ENCODE measurements at regions not wholly inside any gene's neighbourhood (a gene's known extent, or its start where the extent isn't known, plus 50 kb on each side); places are given as distances from the start of the nearest gene placed in this dataset.

DNA sequence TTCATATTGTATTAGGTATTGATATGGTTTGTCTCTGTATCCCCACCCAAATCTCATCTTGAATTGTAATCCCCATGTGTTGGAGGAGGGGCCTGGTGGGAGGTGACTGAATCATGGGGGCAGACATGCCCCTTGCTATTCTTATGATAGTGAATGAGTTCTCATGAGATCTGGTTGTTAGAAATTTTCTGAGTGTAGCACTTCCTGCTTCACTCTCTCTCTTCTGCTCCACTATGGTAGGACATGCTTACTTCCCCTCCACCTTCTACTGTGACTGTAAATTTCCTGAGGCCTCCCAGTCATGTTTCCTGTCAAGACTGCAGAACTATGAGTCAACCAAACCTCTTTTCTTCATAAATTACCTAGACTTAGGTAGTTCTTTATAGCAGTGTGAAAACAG lies 187.4 kb upstream of the SLC24A2 start:
- ATAC-seq (no peak), DNase-seq (no peak)
- intact Hi-C loops (cut with DNase I): no loop called here

DNA sequence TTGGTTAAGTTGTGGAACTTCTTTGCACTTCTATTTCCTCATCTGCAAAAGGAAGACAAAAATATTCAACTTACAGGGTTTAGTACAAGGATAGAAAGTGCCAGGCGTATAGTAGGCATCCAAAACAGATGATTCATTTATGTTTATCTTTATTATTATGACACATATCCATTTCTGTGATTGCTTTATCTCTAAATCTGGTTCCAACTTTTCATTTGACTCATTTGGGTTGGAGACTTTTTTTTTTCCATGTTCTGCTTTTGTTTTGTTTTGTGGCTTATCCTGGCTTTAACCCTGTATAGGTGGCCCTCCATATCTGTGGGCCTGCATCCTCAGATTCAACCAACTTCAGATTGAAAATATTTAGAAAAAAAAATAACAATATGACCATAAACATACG lies 186.7 kb upstream of the SLC24A2 start:
- DNase-seq: no peak
- intact Hi-C loops (cut with DNase I): no loop called here
- ATAC-seq: no peak

DNA sequence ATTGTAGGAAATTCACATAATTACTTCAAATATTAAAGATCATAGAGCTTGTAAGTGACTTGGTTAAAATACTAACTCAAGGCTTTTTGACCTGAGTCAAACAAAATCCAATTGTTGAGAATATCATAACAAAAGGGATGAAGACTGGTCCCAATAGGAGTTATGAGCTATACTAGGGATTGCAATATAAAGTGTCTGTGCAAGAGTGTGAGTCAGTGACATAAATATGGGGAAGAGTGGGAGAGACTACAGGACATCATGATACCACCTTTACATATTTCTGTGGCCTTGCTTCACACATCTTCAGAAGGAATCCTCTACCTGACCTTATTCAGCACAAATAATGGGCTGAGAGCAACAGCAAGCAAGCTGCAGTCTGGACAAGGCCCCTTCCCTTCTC lies 180.9 kb upstream of the SLC24A2 start:
- intact Hi-C loops (cut with DNase I): no loop called here
- ATAC-seq: no peak
- no peak for DNase-seq

DNA sequence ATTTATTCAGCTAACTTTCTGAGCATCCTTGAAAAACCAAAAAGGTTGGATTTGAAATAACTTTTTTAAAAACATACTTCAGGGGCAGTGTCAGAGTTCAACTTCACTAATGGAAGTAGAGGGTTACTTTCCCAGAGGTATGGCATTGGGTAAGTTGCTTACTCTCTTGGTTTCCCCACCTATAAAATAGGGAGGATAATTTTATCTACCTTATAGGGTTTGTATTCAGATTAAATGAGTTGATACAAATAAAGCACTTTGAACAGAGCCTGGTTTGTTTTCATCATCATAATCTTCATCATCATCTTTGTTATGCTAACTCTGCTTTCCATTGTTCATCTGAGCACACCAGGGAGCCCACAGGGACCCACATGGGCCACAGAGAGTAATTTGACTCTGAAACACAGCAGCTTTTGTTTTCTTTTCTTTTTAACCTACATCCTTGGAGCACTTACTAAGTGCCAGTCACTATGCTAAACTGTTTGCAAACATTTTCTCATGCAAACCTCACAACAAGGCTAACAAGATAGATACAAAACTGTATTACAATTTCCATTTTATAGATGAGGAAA lies 179.1 kb upstream of the SLC24A2 start:
- no peak for DNase-seq
- no peak for ATAC-seq
- intact Hi-C loops (cut with DNase I): no loop called here

DNA sequence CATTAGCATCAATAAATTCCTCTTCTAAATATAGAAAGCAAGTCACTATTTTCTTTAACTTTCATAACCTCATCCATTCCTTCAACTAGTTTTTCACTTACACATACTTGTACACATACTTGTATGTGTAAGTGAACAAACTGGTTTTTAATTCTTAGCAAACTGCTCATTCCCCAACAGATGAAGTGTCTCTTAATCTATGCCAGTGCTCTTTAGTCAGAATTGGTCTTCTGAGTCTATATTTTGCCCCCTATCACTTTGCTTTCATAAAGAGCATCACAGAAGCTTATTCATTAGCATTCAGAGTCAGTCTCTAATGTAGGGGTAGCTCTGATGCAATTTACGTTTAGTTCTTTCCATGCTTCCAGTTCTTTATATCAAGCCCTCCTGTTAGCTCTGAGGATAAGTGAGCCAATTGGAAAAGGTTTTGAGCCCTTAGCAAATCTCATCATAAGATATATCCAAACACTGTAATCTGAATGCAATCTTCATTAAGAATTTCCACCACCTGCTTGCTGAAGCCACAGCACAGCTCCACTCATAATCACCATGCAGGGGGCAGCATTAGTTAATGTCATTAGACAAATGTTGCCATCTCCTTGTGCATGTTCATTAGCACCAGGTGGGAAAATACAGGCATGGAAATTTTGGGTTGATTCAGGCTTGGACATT lies 178.5 kb upstream of the SLC24A2 start:
- no peak for ATAC-seq
- intact Hi-C loops (cut with DNase I): no loop called here
- DNase-seq: no peak

DNA sequence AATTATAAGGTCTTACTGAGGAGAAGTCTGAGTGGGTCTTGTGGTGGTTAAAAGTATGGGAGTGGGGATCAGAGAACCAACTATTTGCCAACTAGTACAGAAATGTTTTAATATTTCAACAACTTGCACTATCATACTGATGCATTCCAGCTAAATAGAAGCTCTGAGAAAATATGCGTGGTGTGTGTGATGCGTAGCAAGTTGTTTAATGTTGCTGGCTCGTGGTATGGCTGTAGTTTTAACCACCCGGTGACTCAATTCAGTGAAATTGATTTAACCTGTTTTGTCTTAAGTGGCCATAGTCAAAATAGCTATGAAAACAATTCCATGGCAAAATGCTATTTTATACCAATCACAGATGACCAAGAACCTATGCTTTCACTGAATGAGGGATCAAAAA lies 176.5 kb upstream of the SLC24A2 start:
- intact Hi-C loops (cut with DNase I): no loop called here
- no peak for DNase-seq
- ATAC-seq: no peak

DNA sequence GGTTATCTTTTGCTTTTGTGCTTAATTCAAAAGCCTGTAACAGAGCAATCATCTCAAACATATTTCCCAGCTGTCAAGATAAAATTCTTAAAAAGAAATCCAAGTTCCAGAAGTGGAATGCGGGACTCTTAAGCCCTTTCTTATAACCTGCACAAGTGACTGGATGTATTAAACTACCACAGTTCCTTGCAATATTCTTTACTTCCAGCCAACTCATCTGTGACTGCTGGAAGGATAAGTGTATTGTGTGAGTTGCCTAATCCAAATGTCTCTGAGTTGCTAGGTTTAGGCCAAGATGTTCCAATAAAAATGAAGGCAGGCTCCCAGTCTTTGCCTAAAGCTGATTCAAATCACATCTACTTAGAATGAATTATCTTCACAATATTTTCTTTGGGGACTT lies 159.2 kb upstream of the SLC24A2 start:
- peak in 1 of 2 donors; percentile 30 for ATAC-seq
- intact Hi-C loops (cut with DNase I): no loop called here
- DNase-seq: no peak

DNA sequence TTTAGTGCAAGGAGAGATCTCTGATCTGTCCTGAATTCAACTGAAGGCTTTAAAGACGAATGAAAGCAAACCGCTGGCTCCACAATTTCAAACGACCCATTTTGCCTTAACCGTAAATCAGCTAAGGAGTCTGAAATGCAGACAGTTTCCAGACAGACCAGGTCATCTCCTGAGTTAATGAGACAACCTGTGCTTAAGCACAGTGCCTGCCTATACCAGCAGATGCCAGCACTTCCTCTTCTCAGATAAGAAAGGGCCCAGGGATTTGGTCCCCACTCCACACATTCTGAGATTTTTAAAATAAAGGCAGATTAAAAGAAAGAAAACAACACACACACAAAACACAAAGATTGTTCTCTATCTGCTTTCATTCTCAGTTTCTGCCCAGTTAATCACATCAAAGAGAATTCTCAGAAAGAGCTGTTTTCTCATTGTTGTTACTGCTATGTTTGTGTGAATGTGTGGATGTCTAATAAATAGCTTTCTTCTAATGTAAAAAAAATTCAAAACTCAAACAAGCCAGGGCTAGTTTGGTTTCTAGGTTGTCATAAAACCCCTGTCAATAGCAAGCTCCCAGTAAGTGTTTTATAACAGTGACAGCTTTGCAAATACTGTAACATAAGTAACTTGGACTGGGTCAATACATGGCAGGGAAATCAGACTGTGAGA lies 157.7 kb upstream of the SLC24A2 start:
- no peak for ATAC-seq
- no peak for DNase-seq
- intact Hi-C loops (cut with DNase I): no loop called here

DNA sequence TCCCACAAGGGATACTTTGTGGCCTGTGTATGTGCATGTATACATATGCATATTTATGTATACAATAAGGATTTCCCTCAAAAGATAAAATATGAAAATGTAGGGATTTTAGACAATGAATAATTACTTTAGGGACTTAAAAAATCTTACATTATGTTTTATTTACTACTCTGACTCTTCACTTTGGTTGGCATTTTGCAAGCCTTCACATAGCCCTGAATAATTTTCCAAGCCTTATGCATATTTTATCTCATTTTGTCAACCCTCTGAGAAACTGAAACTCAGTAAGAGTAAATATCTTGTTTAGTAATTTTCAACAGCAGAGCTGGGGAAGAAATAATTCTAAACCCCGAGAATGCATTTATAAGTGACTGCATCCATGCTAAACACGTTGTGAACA lies 153.0 kb upstream of the SLC24A2 start:
- ATAC-seq: no peak
- intact Hi-C loops (cut with DNase I): no loop called here

DNA sequence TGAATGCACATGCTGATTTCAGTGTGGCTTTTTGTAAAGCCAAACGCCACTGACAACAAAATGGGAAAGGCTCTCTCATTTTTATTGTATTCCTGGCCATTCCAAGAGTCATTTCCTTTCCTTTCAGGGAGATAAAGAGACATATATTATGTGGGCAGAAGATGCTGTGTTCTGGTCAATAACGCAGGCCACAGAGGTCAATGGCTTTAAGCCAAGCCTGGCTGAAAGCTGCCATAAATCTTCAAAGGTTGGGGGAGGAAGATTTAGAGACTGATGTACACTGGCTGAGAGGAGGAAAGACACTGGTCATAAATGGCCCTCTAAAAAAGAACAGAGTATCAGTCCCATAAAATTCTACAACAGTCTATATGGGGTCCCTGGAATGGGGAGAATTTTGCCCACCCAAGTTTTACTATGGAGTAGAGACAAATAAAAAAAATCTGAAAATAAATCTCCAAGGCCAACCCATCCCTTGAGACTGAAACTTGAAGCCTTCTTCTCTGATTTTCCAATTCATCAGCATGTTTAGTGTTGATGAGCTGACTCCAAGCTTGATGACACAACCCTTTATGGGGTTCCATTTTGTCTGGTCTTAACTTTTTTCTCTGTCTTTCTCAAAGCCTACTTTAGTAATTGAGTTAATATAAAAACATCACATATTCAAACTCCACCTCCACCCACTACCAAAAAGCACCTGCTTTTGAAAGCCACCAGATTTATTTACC lies 152.1 kb upstream of the SLC24A2 start:
- no peak for DNase-seq
- intact Hi-C loops (cut with DNase I): no loop called here
- ATAC-seq: no peak

More for the DNA sequence above, 153.0 kb upstream of the SLC24A2 start:
- no peak for DNase-seq

DNA sequence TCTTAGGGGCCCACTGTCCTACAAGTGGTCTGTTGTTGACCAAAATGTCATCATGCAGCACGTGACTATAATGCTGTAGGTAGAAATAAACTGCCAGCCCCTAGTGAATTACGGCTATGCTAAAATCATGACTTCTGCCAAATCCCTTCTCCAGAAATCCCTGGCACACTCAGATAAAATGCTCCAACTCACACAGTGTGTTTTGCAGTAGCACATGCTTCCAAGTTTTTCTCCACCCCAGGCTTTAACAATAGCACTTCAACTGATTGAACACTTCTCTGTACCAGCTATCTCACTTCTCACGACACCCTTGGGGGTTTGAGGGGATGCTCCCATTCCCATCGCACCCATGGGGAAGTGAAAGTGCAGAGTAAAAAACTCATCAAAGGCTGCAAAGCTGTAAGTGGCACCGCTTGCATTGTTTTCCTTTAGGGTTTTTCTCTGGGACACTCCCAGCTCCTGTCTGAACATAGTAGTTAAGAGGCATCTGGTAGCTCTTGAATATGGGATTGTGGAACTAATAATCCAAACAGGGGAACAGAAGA lies 151.0 kb upstream of the SLC24A2 start:
- DNase-seq (no peak), ATAC-seq (no peak)
- intact Hi-C loops (cut with DNase I): no loop called here

DNA sequence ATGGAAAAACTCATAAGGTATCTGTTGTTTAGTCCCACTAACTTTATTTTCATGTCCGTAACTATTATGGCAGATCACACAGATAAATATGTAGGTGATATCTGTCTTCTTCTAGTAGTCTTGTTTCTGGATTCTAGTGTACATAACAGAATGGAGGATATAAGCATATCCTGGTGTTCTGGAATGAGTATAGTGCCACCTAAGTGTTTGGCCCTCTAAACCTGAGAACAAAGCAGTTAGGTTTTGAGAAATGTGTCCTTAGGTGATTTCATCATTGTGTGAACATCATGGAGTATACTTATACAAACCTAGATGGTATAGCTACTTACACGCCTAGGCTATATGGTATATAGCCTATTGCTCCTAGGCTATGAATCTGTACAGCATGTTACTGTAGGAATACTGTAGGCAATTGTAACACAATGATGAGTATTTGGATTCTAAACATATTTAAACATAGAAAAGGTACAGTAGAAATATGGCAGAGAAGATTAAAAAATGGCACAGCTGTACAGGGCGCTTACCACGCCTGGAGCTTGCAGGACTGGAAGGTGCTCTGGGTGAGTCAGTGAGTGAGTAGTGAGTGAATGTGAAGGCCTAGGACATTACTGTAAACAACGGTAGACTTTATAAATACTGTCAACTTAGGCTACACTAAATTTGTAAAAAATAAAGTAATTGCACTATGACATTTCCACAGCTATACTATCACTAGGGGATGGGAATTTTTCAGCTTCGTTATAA lies 150.3 kb upstream of the SLC24A2 start:
- ATAC-seq: no peak
- intact Hi-C loops (cut with DNase I): no loop called here
- DNase-seq: no peak

DNA sequence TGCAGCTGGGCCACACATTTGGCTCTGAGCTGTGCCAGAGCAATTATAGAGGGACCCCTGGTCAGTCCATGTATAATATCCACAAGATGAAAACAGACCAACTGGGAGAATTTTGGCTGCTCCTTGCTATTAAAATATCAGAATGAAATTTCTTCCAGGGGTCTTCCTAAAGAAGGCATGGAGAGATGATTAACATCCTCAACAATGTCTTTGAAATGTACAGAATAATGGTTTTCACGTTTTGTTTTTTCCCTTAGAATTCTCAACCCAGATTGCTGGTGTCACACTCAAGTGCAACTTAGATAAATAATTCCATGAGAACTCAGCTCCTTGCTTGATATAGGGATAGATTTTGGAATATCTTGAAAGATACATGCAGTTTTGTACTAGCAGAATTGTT lies 148.3 kb upstream of the SLC24A2 start:
- intact Hi-C loops (cut with DNase I): no loop called here
- ATAC-seq (no peak), DNase-seq (no peak)

DNA sequence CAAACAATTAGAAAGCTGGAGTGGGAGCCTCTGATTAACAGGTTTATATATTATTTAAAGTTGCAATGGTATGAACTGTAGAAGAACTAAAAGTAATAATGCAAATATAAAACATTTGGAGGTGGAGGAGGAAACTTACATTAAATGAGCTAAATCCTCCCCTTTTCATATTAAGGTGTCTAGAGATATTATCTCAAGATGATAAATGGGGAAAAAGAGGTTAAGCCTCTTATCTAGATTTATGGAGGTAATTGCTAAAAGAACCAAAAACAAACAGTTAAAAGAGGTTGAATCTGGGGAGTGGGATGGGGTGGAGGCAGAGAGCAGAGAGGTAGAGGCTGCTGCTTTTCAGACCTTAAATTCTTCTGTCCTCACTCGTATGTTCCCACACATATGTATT lies 147.8 kb upstream of the SLC24A2 start:
- intact Hi-C loops (cut with DNase I): no loop called here
- ATAC-seq (no peak), DNase-seq (no peak)

DNA sequence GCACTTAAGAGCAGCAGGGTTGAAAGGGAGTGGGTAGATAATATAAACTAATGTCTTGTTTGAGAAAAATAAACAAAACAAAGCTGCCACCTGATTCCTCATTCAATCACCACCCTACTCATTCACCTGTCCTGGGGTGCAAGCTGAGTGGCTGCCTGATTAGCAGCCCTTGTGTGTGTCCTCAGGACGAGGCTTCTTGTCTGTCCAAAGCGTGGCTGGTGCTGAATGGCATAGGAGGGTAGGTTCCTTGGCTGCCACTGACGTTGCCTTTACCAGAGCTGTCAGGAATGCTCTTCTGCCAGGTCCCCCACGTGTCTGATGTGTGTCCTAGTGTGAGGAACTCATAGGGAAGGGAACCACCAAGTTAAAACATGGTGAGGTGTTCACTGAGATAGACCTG lies 146.6 kb upstream of the SLC24A2 start:
- DNase-seq: no peak
- no peak for ATAC-seq
- intact Hi-C loops (cut with DNase I): no loop called here

DNA sequence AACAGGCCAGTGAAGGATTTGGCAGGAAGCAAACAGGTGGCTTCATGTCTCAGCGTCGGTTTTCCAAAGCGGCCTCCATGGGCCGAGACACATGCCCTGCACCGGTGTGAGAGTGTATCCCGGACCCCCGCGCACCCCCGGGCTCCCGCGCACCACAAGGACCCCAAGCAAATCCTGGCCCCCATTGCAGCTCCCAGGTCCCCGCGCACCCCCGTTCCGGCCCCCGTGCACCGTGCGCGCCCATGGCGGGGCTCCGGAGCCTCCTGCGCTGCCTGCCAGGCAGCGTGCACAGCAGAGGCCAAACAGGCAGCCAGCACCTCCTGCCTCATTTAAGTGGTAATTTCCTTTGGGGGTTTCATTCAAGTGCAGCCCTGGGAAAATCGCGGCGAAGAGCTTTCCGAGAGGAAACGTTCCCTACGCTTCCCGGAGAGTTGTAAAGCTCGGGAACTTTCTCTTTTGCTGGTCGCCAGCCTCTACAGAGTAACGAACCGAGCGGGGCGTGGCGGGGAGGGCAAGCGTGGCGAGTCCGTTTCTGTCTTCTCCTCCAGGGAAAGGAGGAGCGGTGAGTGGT lies 145.5 kb upstream of the SLC24A2 start:
- intact Hi-C loops (cut with DNase I): no loop called here
- ATAC-seq: peak; percentile 38 to 81
- peak; percentile 58 for DNase-seq

DNA sequence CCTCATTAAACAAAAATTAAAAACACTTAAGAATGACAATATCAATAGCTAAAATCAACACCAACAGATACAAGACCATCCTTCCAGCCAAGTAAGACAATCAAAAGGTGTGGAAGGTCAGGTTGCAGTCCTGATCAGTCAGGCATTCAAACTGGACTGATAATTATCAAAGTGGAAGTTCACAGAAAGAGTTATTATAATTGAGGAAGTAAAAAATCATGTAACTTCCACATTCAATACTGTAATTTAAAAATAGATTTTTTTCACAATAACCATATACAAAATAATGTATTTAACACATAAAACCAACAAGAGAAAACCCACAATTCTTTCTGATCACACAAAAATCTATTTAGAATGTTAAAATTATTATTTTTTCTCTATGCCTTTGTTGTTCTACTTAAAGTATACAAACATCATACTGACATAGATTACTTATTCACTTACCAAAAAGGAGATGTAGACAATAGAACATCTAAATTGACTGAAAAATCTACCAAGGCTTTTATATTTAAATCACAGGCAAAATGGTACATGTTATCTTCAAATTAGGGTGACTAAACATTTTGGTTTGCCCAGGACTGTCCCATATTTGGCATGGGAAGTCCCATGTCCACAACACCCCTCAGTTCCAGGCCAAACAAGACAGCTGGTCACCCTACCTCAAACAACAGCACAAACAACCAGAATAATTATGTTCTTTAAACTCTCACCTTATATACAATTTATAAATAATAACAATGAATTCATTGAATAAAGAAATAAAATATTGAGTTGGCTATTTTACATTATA lies 142.5 kb upstream of the SLC24A2 start:
- intact Hi-C loops (cut with DNase I): no loop called here
- ATAC-seq (no peak), DNase-seq (no peak)

DNA sequence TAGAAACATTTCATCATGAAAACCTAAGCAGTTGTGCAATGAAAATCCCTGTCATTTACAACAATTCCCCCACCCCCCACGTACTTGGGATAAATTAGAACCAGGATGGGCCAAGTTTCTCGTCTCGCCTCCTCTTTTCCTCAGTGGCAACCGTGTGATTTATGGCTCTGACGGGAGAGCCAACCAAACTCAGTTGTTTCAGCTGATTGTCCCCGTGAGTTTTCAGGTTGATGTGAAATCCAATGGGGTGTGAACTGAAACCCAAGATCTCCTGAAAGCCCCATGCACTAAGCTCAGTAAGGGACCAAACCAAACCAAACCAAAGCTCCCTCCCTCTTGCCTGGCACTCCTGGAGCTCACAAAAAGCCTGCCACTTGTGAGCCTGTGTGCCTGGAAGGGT lies 138.7 kb upstream of the SLC24A2 start:
- intact Hi-C loops (cut with DNase I): loop anchor here (5.0 to 10.0 kb wide), 6 partner anchors 430 to 1185 kb away; partner anchors contain the start of gene MLLT3 (in 1 of the 2)
- DNase-seq (no peak), ATAC-seq (no peak)

All from left cardiac atrium (tissue), 4 donors.